Endothelial cell of umbilical vein (primary cell): ENCODE measurements at regions not wholly inside any gene's neighbourhood (a gene's known extent, or its start where the extent isn't known, plus 50 kb on each side); places are given as distances from the start of the nearest gene placed in this dataset.
"Not testable (repeated sequence)": the region's sequence is repeated elsewhere in the genome, so short reads cannot be mapped to it uniquely, and the experiment has no call there.

ENCODE experiments used
- EZH2 ChIP-seq: IDR thresholded peaks from 2 replicates; pipeline ENCODE4 v1.6.1; 2012; ENCODE audit warnings: borderline replicate concordance, low read depth, mild to moderate bottlenecking, moderate library complexity, low read length, inconsistent platforms; ENCODE audit not compliant: severe bottlenecking
- JUN ChIP-seq: IDR thresholded peaks from 2 replicates; pipeline ENCODE4 v1.6.1; 2011; ENCODE audit warnings: borderline replicate concordance, low read depth; ENCODE audit not compliant: insufficient read length, insufficient read depth
- POLR2A ChIP-seq: IDR thresholded peaks from 2 replicates; pipeline ENCODE4 v1.6.1; 2012; ENCODE audit warnings: low read depth, mild to moderate bottlenecking, control low read depth, low read length
- TF ChIP-seq, protein P1 (sequence below), 2 donors: IDR thresholded peaks; 1 replicate in 1 of 2; 2 replicates in 1 of 2; pipeline ENCODE4 v1.5.1; 2011; ENCODE audit warnings: low read length in 2 of 2, mild to moderate bottlenecking in 2 of 2, moderate library complexity in 2 of 2, control low read depth in 1 of 2, inconsistent platforms in 1 of 2, low read depth in 1 of 2; ENCODE audit not compliant: insufficient read depth in 1 of 2; ENCODE audit errors: extremely low read depth in 1 of 2
- TF ChIP-seq, protein P2 (sequence below): IDR thresholded peaks from 2 replicates; pipeline ENCODE4 v1.6.1; 2011; ENCODE audit not compliant: insufficient read depth, insufficient read length

DNA sequence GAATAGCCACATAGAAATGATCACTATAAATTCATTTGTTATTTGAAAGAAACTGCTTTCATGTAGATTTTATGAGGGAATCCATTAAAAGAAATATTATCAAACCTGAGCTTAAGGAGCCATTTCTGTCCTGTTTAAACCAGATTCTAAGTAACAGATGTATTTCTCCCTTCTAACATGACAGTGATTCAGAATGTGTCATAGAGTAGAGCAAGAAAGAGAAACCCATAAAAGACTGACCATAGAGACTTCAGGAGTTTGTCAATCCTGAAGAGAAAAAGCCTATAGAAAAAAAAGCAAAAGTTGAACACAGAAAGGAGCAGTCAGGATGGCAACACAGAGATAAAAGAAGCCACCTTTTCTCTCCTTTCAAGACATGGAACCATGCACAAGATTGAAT is 390.6 kb downstream of the PRIM2 start:
- TF ChIP-seq EZH2, POLR2A, JUN: not testable (repeated sequence)
- TF ChIP-seq, protein P1, sequence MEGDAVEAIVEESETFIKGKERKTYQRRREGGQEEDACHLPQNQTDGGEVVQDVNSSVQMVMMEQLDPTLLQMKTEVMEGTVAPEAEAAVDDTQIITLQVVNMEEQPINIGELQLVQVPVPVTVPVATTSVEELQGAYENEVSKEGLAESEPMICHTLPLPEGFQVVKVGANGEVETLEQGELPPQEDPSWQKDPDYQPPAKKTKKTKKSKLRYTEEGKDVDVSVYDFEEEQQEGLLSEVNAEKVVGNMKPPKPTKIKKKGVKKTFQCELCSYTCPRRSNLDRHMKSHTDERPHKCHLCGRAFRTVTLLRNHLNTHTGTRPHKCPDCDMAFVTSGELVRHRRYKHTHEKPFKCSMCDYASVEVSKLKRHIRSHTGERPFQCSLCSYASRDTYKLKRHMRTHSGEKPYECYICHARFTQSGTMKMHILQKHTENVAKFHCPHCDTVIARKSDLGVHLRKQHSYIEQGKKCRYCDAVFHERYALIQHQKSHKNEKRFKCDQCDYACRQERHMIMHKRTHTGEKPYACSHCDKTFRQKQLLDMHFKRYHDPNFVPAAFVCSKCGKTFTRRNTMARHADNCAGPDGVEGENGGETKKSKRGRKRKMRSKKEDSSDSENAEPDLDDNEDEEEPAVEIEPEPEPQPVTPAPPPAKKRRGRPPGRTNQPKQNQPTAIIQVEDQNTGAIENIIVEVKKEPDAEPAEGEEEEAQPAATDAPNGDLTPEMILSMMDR (IDR thresholded peaks at IDR 0.05; ENCODE audit: extremely low read depth in 1 of 2, insufficient read depth in 1 of 2, low read depth in 1 of 2, low read length in 2 of 2): not testable (repeated sequence)
- TF ChIP-seq, protein P2, sequence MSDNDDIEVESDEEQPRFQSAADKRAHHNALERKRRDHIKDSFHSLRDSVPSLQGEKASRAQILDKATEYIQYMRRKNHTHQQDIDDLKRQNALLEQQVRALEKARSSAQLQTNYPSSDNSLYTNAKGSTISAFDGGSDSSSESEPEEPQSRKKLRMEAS: not testable (repeated sequence)
